ENCODE measurements at regions not wholly inside any gene's neighbourhood (a gene's known extent, or its start where the extent isn't known, plus 50 kb on each side); places are given as distances from the start of the nearest gene placed in this dataset.

DNA sequence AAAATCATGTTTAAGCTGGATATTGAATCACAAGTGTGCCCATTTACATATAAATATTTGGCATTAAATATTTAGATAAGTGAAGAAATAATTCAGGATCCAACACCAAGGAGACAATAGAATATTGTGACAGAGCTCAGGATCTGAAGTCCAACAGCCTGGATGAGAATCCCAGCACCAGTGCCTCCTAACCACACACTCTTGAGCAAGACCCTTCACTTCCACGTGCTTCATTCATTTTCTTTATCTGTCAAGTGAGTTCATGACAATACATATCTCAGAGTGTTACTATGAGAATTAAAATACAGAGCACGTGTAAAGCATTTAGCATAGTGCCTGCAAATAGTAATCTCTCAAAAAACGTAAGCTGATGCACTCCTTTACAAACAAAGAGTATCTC is 78.4 kb upstream of the IKZF1 start:
- TF ChIP-seq, protein P1, sequence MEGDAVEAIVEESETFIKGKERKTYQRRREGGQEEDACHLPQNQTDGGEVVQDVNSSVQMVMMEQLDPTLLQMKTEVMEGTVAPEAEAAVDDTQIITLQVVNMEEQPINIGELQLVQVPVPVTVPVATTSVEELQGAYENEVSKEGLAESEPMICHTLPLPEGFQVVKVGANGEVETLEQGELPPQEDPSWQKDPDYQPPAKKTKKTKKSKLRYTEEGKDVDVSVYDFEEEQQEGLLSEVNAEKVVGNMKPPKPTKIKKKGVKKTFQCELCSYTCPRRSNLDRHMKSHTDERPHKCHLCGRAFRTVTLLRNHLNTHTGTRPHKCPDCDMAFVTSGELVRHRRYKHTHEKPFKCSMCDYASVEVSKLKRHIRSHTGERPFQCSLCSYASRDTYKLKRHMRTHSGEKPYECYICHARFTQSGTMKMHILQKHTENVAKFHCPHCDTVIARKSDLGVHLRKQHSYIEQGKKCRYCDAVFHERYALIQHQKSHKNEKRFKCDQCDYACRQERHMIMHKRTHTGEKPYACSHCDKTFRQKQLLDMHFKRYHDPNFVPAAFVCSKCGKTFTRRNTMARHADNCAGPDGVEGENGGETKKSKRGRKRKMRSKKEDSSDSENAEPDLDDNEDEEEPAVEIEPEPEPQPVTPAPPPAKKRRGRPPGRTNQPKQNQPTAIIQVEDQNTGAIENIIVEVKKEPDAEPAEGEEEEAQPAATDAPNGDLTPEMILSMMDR (optimal IDR thresholded peaks at IDR 0.05 in 1 of 3, IDR thresholded peaks at IDR 0.05 in 1 of 3, conservative IDR thresholded peaks at IDR 0.05 in 1 of 3; ENCODE audit: extremely low read depth in 1 of 3, insufficient read depth in 2 of 3, low read length in 3 of 3) = no peak
- no peak for TF ChIP-seq EZH2 (IDR thresholded peaks at IDR 0.05; ENCODE audit: low read length)

Measured in keratinocyte (primary cell).